HL-60 (cell line): ENCODE measurements at regions not wholly inside any gene's neighbourhood (a gene's known extent, or its start where the extent isn't known, plus 50 kb on each side); places are given as distances from the start of the nearest gene placed in this dataset.

Experiments used
- GABPA ChIP-seq: IDR thresholded peaks from 2 replicates; pipeline ENCODE4 v1.6.1; 2012; ENCODE audit warnings: low read depth
- POLR2AphosphoS5 ChIP-seq: IDR thresholded peaks from 2 replicates; pipeline ENCODE4 v1.6.1; 2012; ENCODE audit warnings: low read depth
- SPI1 ChIP-seq: IDR thresholded peaks from 2 replicates; pipeline ENCODE4 v1.6.1; 2012; ENCODE audit warnings: low read depth, mild to moderate bottlenecking, borderline replicate concordance
- TF ChIP-seq, protein P1 (sequence below): IDR thresholded peaks from one replicate; pipeline ENCODE4 v1.5.1; 2011; ENCODE audit warnings: low read length, control low read depth, inconsistent platforms; ENCODE audit not compliant: insufficient read depth
- TF ChIP-seq, protein P2 (sequence below): IDR thresholded peaks from 2 replicates; pipeline ENCODE4 v1.6.1; 2012; ENCODE audit warnings: low read depth; ENCODE audit not compliant: insufficient replicate concordance

DNA sequence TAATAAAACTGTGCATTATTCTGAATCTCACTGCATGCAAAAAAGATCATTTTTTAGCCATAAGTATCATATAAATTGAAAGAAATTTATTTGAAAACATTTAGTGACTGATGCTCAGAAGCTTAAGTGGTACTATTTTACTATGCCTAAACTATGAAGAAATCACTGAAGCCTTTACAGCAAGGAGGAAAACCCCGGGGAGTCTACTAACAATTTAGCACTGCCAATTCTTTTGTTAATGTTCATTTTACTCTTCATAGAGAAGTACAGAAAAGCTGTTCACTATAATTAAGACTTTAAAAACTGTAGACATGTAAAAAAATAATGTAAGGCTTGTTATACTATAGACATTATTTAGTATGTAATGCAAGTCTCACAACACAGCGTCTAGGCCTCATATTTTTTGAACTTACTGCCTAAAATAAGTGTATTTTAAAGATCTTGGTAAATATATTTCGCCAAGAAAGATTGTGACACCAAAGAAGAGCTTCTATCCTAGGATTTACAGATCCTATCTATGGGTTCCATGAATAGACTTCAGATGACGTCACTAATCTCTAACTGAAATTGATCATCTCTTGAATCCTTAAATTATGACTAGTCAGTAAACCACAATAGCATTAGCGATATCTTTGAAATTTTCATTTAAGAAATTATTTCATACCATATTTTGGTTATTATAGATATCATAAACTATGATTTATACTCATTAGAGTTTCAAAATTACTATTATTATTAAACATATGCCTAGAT, 602.5 kb downstream of the TMA16 start:
- TF ChIP-seq, protein P1, sequence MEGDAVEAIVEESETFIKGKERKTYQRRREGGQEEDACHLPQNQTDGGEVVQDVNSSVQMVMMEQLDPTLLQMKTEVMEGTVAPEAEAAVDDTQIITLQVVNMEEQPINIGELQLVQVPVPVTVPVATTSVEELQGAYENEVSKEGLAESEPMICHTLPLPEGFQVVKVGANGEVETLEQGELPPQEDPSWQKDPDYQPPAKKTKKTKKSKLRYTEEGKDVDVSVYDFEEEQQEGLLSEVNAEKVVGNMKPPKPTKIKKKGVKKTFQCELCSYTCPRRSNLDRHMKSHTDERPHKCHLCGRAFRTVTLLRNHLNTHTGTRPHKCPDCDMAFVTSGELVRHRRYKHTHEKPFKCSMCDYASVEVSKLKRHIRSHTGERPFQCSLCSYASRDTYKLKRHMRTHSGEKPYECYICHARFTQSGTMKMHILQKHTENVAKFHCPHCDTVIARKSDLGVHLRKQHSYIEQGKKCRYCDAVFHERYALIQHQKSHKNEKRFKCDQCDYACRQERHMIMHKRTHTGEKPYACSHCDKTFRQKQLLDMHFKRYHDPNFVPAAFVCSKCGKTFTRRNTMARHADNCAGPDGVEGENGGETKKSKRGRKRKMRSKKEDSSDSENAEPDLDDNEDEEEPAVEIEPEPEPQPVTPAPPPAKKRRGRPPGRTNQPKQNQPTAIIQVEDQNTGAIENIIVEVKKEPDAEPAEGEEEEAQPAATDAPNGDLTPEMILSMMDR = no peak
- TF ChIP-seq, protein P2, sequence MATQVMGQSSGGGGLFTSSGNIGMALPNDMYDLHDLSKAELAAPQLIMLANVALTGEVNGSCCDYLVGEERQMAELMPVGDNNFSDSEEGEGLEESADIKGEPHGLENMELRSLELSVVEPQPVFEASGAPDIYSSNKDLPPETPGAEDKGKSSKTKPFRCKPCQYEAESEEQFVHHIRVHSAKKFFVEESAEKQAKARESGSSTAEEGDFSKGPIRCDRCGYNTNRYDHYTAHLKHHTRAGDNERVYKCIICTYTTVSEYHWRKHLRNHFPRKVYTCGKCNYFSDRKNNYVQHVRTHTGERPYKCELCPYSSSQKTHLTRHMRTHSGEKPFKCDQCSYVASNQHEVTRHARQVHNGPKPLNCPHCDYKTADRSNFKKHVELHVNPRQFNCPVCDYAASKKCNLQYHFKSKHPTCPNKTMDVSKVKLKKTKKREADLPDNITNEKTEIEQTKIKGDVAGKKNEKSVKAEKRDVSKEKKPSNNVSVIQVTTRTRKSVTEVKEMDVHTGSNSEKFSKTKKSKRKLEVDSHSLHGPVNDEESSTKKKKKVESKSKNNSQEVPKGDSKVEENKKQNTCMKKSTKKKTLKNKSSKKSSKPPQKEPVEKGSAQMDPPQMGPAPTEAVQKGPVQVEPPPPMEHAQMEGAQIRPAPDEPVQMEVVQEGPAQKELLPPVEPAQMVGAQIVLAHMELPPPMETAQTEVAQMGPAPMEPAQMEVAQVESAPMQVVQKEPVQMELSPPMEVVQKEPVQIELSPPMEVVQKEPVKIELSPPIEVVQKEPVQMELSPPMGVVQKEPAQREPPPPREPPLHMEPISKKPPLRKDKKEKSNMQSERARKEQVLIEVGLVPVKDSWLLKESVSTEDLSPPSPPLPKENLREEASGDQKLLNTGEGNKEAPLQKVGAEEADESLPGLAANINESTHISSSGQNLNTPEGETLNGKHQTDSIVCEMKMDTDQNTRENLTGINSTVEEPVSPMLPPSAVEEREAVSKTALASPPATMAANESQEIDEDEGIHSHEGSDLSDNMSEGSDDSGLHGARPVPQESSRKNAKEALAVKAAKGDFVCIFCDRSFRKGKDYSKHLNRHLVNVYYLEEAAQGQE = no peak
- no peak for TF ChIP-seq POLR2AphosphoS5
- TF ChIP-seq GABPA = no peak
- TF ChIP-seq SPI1 = no peak
